Vagina (tissue), 2 donors: ENCODE measurements at regions not wholly inside any gene's neighbourhood (a gene's known extent, or its start where the extent isn't known, plus 50 kb on each side); places are given as distances from the start of the nearest gene placed in this dataset.

Source experiments
- POLR2A ChIP-seq, 2 donors: fragments of 450-650 bp; IDR thresholded peaks; one replicate each; pipeline ENCODE4 v1.6.1; 2017; ENCODE audit warnings: antibody characterized with exemption in 2 of 2, mild to moderate bottlenecking in 2 of 2, moderate library complexity in 2 of 2
- POLR2AphosphoS5 ChIP-seq, 2 donors: sonication (generic); formaldehyde crosslinking; IDR thresholded peaks; one replicate each; pipeline ENCODE4 v1.9.0; 2017; ENCODE audit warnings: antibody characterized with exemption in 2 of 2, mild to moderate bottlenecking in 2 of 2, low read depth in 1 of 2; ENCODE audit not compliant: insufficient read depth in 1 of 2
- TF ChIP-seq, protein P1 (sequence below), 3 experiments: fragments of 450-650 bp in 2 of 3; fragments of 200-600 bp in 1 of 3; sonication (generic) in 1 of 3; IDR thresholded peaks; one replicate each; pipeline ENCODE4 v1.5.1; 2017 to 2019; ENCODE audit warnings: antibody characterized with exemption in 3 of 3, mild to moderate bottlenecking in 2 of 3, moderate library complexity in 2 of 3

- TF ChIP-seq POLR2A (IDR thresholded peaks at IDR 0.05) (no peak), POLR2AphosphoS5 (IDR thresholded peaks at IDR 0.05; ENCODE audit: insufficient read depth in 1 of 2, low read depth in 1 of 2) (no peak)
- TF ChIP-seq, protein P1, sequence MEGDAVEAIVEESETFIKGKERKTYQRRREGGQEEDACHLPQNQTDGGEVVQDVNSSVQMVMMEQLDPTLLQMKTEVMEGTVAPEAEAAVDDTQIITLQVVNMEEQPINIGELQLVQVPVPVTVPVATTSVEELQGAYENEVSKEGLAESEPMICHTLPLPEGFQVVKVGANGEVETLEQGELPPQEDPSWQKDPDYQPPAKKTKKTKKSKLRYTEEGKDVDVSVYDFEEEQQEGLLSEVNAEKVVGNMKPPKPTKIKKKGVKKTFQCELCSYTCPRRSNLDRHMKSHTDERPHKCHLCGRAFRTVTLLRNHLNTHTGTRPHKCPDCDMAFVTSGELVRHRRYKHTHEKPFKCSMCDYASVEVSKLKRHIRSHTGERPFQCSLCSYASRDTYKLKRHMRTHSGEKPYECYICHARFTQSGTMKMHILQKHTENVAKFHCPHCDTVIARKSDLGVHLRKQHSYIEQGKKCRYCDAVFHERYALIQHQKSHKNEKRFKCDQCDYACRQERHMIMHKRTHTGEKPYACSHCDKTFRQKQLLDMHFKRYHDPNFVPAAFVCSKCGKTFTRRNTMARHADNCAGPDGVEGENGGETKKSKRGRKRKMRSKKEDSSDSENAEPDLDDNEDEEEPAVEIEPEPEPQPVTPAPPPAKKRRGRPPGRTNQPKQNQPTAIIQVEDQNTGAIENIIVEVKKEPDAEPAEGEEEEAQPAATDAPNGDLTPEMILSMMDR (IDR thresholded peaks at IDR 0.05): no peak
Measured at GRCh38 chr4:97121493-97121892, 1021.8 kb downstream of the STPG2 start.
